ENCODE measurements at regions not wholly inside any gene's neighbourhood (a gene's known extent, or its start where the extent isn't known, plus 50 kb on each side); places are given as distances from the start of the nearest gene placed in this dataset.
A peak's percentile ranks its signal among the peaks of the same experiment; 100 is the strongest.

DNA sequence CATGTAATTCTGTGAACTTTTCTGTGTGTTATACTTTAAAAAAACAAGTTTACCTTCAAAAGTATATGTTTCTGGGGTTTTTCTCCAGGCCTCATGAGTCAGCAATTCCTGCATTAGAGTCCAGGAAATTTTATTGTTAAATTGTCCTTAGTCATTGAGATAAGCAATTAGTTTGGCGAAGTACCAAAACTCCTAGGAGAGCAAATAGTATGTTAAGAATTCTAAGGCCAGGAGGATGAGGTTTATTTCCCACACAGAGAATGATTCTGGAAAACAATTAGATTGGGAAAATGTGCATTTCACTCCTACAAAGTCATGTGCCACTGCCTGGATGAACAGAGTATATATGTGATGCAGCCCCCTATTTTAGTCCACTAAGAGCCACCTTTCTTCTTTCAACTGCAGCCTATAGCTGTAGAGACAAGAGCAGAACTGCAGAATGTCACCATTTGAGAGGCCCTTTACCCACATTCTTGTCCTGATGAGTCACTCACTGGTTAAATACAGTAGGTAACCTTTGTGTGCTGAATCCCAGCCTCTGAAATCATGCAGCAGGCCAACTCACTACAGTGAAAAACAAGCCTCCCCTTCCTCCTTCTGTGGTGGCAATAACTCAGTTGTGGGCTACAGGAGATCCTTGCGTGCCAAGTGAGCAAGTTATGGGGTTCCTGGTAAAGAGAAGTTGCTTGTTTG, 452.8 kb upstream of the THBS1 start:
- peak; percentile 41 to 80 (median 60) for DNase-seq

DNA sequence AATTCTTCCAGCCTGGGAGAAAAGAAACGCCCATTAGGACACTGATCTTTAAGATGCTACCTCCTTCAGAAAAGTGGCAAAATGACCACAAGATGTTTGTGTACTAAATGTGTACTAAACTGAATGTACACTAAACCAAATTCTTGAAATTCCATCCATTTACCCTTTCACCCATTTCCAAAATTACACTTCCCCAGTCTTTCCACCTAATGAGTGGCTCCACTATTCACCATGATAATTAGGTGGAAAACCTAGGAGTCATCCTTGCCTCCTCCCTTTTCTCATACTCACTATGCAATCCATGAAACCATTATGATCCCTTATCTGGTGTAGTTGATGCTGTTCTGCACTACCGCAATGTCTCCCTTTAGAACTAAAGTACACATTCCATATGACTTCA, 452.1 kb upstream of the THBS1 start:
- no peak for DNase-seq

DNA sequence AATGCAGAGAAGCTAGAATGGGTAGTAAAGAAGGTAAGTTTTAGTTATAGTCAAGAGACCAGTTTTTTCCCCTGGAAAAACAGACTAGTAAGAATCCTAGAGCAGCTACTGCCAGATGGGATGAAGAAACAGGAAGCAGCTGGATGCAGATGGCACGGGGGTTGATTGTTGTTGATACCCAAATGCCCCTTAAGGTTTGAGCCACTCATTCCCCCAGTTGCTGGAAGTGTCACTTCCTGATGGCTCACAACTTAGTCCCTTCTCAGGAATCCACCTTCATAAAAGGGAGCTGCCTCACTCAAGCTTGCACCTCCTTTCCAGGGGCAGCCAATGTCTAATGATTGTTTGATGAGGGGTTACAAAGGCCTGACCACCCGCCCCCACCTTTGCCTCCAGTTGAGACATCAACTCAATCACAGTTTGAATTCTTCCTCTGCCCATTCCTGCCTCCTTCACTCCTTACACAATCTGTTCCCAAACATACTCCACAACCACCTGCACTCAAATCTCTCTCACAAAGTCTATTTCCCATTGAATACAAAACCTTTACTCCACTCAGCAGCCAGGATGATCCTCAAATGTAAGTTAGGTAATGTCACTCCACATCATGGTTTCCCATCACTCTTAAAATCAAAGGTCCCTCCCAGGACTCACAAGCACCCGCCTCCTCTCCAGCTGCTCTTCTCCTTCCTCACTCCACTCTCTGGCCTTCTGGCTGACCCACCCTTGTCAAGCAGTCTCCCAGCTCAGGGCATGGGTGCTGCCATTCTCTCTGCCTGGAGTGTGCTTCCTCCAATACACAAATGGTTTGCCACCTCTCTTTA, 450.1 kb upstream of the THBS1 start:
- DNase-seq = peak in 2 of 4 experiments; percentile 10 to 14

DNA sequence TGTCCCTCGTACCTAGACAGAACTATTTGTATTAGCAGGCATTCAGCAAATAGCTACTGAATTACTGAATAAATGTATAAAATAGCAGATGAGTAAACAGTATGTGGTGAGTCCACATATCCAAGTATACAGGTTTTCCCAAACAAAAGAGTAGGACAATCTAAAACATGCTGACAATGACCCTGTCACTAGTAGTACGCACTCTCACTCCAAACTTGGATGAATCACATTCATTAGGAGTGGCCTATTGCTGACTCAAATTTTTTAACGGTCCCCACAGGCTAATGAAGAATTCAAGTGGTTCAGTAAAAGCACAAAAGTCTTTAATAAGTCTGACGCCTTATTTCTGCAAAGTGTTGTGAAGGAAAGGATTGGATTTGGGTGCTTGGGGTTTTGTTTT, 449.3 kb upstream of the THBS1 start:
- DNase-seq = no peak

DNA sequence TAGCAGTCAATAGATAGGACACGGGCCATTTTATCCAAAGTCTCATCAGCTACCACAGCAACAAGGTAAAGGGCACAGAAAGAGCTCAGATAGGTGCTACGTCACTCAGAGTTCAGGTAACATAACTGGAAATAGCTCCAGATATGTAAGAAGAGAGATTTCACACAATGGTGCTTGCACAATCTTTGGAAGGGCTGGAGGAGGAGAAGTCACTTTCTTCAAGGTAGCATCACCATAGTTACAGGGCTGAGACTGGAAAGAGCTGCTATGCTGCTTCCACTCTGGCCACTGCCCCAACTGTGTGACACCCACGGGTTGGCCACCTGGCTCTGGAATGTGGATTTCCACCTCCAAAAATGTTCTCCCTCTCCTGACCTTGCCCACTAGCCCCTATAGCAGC, 448.8 kb upstream of the THBS1 start:
- DNase-seq = peak in 3 of 4 experiments; percentile 17 to 31 (median 22)

DNA sequence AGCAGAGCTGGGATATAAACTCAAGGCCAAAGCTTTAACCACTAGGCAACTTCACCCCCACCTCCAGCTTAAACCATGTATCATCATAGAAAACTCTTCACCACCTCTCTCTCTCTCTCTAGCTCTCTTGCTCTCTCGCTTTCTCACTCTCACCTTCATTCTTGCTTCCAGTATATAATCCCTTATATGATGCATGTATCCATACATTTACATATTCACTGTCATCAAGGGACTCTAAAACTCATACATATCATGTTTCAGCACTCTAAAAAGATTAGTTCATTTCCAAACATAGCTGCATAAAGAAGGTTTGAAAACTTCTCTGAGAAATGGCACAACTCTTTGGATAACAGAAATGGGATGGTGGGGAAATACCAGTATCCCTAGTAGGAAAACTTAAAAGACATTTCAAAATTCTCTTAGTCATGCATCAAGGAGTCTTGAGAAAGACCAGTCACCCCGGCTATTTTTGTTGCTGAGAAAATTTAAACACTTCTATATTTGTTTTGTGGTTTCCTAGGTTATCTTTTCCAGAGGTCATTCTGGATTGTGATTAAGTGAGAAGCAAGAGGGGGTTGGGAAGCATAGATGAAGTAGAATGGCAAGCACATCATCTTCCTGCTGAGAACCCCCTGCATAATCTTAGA, 447.8 kb upstream of the THBS1 start:
- DNase-seq = peak; percentile 24 to 84 (median 58)

DNA sequence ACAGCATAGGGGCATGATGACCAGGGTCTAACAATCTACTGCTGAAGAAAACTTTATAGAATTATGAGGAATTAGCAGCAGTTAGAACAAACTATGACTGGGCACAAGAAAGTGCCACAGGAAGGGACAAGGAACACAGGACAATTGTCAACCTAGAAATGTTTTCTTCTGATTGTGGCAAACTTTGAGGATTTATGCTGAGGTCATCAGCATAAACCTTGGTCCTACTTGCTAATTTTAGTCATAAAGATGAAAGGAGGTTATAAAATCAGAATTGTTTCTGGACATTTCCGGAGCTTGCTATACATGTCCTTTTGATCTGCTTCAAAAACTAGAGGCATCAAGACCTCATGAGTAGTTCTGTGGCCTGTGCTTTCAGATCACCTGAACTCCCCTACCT, 446.6 kb upstream of the THBS1 start:
- no peak for DNase-seq

DNA sequence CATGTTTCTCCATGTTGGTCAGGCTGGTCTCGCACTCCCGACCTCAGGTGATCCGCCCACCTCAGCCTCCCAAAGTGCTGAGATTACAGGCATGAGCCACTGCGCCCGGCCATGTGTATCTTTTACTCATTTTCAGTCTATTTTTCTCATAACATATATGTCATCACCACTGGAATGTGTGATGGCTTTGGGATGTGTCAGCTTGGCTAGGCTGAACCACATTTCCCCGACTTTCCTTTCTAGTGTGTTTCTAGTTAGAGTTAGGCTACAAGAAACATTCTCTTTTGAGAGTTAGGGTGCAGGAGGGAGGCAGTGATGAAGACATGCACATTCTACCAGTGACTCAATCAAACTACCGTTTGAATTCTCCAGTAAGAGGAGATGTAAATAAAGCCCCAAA, 444.9 kb upstream of the THBS1 start:
- no peak for DNase-seq

DNA sequence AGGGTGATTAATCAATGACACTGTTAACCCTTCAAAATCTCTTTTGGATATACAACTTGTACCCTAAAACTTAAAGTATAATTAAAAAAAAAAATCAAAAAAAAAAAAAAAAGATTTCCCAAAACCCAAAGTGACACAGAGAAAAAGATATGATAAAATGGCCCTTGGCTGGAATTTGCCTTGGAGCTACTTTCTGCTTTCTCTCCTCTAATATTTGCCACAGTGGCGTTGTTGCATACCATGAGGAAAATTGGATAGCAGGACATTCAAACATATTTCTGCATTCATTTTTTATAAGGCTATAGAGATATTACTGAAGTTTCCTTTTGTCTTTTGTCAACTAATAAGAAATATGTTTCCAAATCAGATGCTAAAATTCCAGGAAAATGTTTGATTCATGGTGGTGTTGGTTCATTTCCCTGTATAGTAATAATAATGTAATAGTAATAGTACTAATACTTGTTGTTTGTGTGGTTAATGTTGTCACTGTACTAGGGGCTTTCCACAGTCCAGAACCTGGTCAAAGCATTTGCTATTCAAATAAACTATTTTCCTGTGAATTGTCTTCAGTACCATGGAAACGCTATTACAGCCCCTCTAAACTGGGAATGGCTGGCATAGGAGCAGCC, 441.3 kb upstream of the THBS1 start:
- no peak for DNase-seq

DNA sequence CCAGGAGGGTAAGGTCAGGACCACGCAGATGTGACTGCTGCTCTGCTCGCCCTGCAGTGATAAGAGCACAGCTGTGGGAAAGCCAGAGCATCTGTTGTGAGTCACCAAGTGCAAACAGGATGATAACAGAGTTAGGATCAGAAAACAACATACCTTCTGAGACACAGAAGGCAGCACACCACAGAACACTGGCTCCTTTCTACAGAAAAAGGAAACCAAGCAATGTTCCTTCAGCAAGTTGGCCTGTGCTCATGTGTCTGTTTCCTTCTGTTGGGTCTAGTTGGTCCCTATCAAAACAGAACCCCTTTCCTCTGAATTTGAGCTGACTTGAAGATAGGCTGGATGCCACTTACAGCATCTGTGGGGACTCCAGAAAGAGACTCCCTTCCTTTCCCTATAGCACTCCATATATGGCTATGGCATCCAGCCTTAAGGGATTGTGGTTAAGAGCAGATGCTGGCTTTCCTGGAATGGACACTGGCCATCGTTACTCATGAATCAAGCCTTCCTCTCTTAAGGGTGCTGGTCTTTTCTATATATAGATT, 440.7 kb upstream of the THBS1 start:
- no peak for DNase-seq

DNA sequence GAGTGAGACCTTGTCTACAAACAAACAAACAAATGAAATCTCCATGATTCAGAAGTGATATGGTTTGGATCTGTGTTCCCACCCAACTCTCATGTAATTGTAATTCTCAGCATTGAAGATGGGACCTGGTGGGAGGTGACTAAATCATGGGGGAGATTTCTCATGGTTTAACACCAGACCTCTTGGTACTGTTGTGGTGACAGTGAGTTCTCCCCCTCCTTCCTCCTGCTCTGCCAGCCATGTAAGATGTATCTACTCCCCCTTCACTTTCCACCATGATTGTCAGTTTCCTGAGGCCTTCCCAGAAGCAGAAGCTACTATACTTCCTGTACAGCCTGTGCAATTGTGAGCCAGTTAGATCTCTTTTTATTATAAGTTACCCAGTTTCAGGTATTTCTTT, 438.4 kb upstream of the THBS1 start:
- DNase-seq = peak in 1 of 4 experiments; percentile 27

DNA sequence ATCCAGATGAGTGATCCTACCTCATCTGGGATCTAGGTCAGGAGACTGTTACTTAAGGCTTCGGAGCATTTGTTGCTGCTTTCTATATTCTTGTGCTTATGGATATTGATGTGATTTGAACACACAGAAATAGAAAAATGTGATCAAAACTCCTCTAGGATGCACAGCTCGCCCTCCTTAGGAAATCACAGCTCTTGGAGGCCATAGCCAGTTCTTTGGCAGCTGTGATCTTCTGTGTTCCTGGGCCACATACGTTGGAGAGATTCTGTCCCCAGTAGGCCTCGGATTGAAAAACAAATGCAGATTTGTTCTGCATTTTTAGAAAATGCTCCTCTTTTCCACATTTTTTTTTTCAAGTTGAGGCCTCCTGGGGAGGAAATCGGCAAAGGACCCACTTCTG, 437.4 kb upstream of the THBS1 start:
- DNase-seq = no peak

DNA sequence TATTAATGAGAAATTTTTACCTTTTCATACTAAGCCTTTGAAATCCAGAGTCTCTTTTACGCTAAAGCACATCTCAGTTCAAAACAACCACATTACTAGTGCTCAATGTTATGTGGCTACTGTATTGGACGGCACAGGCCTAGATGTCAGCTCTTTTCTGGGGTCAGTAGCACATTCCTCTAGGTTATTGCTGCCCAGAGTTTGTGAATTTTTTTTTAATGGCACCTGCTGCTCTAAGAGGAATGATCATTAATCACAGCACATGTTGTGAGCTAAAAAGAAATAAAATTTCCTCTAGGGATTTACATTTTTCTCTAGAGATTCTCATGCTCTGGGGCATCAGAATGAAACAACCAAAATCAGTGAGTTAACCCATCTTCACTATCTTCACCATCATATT, 436.8 kb upstream of the THBS1 start:
- DNase-seq = no peak

DNA sequence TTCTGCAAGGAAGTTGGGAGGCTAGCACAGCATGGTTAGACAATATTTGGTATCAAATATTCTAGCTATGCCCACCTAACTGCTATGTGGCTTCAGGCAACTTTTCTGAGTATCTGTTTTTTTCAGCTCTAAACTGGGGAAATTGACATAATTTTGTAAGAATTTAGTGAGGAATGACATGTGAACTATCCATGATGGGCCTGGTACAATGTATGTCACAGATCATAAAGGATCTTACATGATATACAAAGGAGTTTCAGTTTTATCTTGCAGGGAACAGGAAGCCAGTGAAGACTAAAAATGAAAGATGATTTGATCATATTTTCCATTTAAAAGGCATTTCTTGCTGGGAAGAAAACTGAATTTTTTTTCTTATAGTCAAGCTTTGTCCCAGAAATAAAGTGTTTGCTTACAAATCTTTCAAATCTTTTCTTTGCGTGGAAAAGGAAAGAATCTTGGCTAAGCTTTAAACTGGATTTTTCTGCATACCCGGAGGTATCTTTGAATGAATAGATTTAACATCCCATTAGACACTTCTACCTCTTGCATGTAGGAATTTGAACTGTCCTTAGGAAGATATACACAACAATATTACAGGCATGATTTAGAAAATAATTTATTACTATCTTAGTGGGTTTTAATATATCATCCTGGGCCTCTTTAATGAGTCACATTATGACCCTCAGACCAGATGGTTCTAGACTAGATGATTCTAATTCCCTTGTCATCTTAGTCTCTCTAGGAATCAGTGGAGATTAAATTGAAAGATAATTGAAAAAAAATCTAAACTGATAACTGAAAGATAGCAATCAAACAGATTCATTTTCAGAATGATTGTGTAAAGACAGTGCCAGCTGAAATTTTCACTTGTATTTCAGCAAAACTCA, 436.0 kb upstream of the THBS1 start:
- DNase-seq = no peak

DNA sequence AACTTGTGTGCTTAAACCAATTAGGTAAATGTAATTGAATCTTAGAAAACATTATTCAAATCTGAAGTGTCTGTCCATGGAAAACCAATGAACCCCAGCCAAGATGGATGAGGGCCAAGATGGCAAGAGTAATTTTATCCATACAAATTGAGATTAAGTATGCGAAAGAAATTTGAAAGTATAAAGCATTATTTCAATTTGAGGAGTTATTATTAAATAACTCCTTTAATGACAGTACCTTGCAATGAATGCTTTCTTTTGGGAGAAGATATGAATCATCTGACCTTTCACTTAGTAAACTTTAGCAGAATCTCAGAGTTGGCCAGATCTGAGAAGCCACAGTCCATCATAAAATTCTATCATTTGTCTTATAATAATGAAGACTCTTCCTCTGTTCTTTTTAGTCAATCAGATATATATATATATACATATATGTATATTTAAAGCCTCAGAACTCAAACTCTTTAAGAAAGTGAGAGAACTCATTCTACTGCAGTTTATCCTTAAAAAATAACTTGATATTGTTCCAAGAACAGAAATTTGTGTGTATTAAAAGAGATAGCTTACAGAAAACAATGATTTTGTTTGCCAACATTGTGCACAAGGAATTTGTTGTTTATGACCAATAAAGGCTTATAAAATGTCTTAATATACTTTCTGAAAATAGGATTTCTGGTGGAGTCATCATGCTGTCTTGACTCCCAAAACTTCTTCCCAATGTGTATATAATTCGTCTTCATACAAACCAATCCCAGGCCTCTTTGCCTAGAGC, 434.8 kb upstream of the THBS1 start:
- no peak for DNase-seq

DNA sequence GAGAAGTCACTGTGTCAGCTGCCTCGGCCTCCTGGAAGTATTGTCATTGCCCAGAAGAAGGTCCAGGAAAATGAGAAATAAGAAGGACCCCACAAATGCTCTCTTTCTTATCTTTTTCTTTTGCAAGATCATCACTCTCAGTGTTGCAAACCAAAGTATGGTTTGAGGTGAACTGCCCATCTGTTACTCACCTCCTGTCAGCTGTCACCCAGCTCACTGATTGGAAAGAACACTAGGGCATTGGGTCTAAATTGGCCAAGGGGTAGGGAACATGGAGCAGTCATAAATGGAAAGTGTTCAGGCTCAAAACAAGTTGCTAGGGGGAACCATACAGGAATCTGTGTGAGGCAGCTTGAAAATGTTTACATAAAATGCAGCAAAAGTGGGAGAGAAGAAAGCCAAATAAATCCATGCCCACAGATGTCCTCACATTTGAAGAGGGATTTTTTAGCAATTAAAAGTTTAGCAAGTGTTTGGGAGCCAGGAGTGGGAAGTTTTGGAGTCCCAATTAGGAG, 431.2 kb upstream of the THBS1 start:
- DNase-seq = no peak

DNA sequence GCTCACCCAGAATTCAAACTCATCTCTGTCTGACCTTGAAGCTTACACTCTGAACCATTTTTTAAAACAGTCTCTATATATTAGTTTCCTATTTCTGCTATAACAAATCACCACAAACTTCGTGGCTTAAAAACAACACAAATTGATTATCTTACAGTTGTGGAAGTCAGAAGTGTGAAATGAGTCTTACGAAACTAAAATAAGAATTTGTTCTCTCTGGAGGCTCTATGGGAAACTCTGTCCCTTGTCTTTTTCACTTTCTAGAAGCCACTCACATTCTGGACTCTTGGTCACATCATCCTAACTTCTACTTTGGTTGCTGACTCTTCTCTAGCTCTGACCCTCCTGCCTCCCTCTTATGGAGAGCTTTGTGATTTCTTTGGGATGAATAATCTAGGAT, 429.3 kb upstream of the THBS1 start:
- DNase-seq = no peak

DNA sequence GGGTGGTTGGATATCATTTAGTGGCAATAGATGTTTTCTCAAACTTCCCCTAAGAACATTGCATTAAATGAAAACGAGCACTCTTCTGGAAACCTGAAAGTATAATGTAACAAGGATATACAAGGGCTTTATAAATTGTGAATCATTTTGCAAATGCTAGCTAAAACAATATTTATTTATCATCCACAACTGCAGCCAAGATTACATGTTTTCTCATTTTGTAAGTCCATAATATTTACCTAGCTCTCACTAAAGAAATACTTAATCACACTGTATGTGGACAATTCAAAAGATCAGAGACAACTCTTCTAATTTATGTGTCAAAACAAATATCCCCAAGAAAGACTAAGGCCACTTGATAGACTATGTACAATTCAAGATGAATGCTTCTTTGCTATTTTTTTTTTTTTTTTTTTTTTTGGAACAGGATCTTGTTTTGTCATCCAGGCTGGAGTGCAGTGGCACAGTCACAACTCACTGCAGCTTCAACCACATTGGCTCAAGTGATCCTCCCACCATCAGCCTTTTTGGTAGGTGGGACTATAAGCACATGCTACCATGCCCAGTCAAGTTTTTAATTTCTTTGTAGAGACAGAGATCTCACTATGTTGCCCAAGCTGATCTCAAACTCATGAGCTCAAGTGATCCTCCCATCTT, 427.7 kb upstream of the THBS1 start:
- DNase-seq = no peak

DNA sequence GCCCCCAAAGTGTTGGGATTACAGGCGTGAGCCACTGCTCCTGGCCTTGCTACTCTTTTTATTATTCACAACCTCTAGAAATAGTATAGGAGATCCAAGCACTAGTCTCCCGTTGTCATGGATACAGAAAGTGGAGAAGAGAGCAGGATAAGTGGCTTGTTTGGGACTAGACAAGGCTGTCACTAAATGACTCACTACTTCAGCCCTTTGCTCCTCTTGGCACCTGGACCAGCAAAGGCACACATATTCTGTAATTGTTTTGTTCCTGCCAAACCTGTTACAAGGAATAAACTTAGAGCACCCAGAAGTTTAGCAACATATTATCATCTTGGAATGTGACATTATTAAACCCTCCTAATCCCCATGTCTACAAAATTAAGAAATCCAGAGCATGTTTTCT, 427.2 kb upstream of the THBS1 start:
- DNase-seq = no peak

DNA sequence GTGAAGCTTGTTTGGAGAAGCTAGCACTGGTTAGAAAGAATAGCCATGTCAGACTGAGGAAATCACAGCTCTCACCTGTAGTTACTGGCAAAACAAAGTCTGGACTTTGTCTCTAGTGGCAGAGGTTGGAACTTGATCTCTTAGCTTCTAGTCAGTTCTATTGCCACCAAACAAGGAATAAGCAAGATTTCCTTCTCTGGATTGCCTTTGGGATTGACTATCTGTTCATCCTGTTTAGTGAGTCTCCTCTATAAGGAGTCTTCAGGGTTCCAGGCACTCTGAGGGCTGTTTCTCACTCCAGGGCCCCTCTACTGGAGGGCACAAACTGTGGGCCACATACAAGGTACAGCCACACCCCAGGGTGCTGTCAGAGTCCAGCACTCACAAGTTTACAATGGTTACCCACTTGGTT, 426.6 kb upstream of the THBS1 start:
- DNase-seq = no peak

Measured in suppressor macrophage (primary cell).